ENCODE measurements at regions not wholly inside any gene's neighbourhood (a gene's known extent, or its start where the extent isn't known, plus 50 kb on each side); places are given as distances from the start of the nearest gene placed in this dataset.
"Not testable (repeated sequence)": the region's sequence is repeated elsewhere in the genome, so short reads cannot be mapped to it uniquely, and the experiment has no call there.

GRCh38 chr5:15013654-15014463 is 142.3 kb upstream of the ANKH start:
- no peaks in the 10 kb centered on the region for H3K36me3 ChIP-seq
- no peaks in the 10 kb centered on the region for H3K27me3 ChIP-seq
- DNase-seq = no peak
- no peak overlapping the region for H3K4me3 ChIP-seq
- H3K9me3 ChIP-seq = no peaks in the 10 kb centered on the region; the same call in 1 of the 2 replicates

DNA sequence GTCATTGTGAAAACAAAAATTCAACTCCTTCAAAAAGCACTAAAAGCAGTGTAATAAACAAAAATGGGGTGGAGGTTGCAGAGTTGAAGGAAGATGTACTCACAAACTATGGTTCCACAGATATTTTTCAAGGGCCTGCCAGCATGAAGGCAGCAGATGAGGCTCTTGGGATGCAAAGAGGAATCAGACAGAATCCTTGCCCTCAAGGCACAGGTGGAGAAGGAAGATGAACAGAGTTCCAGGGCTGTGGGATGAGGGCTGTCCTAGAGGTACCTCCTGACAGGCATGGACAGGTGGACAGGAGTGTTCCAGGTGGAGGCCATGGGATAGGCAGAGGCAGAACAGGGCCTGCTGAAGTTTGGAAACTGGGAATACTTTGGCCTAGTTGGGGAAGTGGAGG is 140.5 kb upstream of the ANKH start:
- no peaks in the 10 kb centered on the region for H3K27me3 ChIP-seq
- H3K9me3 ChIP-seq = no peaks in the 10 kb centered on the region
- H3K4me3 ChIP-seq = no peak overlapping the region
- H3K36me3 ChIP-seq = no peaks in the 10 kb centered on the region
- DNase-seq = no peak

GRCh38 chr5:15010936-15011335 is 139.4 kb upstream of the ANKH start:
- H3K36me3 ChIP-seq = no peaks in the 10 kb centered on the region
- no peaks in the 10 kb centered on the region for H3K27me3 ChIP-seq
- no peak for DNase-seq
- H3K9me3 ChIP-seq = no peaks in the 10 kb centered on the region
- no peak overlapping the region for H3K4me3 ChIP-seq

DNA sequence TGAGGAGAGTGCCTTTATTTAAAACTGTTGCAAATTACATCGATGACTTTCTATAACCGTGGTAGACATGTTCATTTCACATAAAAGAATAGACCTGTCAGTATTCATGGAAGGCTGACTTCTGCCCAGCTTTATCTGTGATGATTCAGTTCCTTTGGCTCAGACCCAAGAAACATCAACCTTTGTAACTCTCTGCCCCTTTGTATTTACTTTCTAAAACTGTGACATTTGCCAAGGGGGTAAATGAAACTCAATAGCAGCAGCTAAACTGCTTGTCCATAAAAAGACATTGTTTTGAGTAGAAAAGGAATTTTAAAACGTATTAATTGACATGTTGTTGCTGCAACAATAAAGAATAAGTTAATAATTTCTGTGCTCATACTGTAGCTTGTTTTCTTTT is 137.8 kb upstream of the ANKH start:
- H3K27me3 ChIP-seq = no peaks in the 10 kb centered on the region; the same call in 1 of the 2 replicates
- DNase-seq = peak; percentile 51
- no peaks in the 10 kb centered on the region for H3K36me3 ChIP-seq

GRCh38 chr5:15008921-15009320 is 137.3 kb upstream of the ANKH start:
- no peaks in the 10 kb centered on the region for H3K36me3 ChIP-seq
- H3K27me3 ChIP-seq = no peaks in the 10 kb centered on the region; the same call in 1 of the 2 replicates
- DNase-seq = no peak
- no peak overlapping the region for H3K4me3 ChIP-seq
- no peaks in the 10 kb centered on the region for H3K9me3 ChIP-seq

More for the DNA sequence above, 137.8 kb upstream of the ANKH start:
- Histone ChIP-seq H3K4me3 (no peak overlapping the region), H3K9me3 (no peaks in the 10 kb centered on the region)

DNA sequence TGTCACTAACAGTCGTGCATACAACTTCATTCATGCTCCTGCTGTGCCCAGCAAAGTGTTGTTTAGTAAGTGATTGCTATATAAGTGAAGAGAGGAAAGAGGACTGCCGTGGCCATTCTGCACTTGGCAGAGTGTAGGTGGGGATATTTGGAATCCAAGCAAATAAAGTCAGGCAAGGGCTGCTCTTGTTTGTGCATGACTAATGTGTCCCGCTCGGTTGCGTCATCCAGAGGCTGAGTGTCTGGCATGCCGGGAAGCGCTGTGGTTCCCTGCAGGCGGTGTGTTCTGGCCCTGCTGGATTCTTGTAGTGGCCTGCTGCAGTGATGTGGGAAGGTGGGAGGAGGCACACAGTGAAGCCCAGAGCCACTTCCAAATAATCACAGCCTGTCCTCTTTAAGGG is 136.9 kb upstream of the ANKH start:
- no peaks in the 10 kb centered on the region for H3K36me3 ChIP-seq
- peak; percentile 99 for DNase-seq
- no peaks in the 10 kb centered on the region for H3K9me3 ChIP-seq
- no peaks in the 10 kb centered on the region; the same call in 1 of the 2 replicates for H3K27me3 ChIP-seq
- H3K4me3 ChIP-seq = no peak overlapping the region

GRCh38 chr5:15007646-15008045 is 136.1 kb upstream of the ANKH start:
- Histone ChIP-seq H3K36me3 (no peaks in the 10 kb centered on the region), H3K4me3 (no peak overlapping the region), H3K9me3 (no peaks in the 10 kb centered on the region), H3K27me3 (peaks cover 1% of the 10 kb centered on the region; the same call in 1 of the 2 replicates)
- no peak for DNase-seq

- no peaks in the 10 kb centered on the region for H3K36me3 ChIP-seq
- H3K9me3 ChIP-seq = no peaks in the 10 kb centered on the region
- H3K27me3 ChIP-seq = peaks cover 6% of the 10 kb centered on the region
- H3K4me3 ChIP-seq = no peak overlapping the region
- no peak for DNase-seq
Observed at GRCh38 chr5:15004506-15004905, 132.9 kb upstream of the ANKH start.

DNA sequence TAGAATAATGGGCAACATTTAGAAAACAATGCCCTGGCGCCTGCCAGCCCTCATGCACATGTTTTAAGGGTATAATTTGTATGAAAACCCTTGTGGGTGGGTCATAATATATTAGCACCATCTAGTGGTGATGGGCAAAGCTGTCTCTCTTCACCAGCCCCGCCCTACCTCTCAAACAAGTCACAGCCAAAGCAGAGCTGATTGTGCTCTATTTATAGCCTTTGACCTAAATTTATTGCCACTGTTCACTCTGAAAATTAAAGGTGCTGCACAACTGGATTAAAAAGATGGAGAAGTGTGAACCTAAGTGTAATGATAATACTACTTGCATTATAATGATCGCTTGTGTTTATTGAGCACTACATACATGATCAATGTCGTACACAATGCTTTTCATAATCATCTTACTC is 131.9 kb upstream of the ANKH start:
- Histone ChIP-seq H3K9me3 (peaks cover 5% of the 10 kb centered on the region), H3K36me3 (no peaks in the 10 kb centered on the region), H3K27me3 (peaks cover 8% of the 10 kb centered on the region), H3K4me3 (no peak overlapping the region)
- DNase-seq = peak; percentile 70

DNA sequence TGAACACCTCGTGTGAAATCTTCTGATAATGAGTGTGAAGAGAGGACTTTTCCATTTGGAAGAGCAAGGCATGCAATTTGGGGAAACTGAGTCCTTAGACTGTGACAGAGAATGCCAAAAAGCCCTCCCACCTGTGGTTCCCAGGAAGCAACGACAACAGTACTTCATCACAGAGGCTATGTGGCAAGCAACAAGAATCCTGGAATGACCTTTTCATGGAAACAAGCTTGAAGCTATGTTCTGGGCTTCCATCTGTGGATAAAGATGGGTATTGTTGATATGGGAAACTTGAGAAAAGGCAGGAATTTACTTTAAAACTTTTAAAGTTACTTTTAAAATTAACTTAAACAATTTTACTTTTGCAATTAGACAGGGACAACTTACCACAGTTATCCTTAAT is 131.2 kb upstream of the ANKH start:
- no peak for DNase-seq
- no peak overlapping the region for H3K4me3 ChIP-seq

GRCh38 chr5:15002173-15002572 is 130.6 kb upstream of the ANKH start:
- Histone ChIP-seq H3K27me3 (peaks cover 9% of the 10 kb centered on the region), H3K4me3 (no peak overlapping the region), H3K36me3 (no peaks in the 10 kb centered on the region), H3K9me3 (peaks cover 14% of the 10 kb centered on the region)
- no peak for DNase-seq

More for the DNA sequence above, 131.2 kb upstream of the ANKH start:
- Histone ChIP-seq H3K36me3 (no peaks in the 10 kb centered on the region), H3K27me3 (peaks cover 9% of the 10 kb centered on the region), H3K9me3 (peaks cover 12% of the 10 kb centered on the region)

DNA sequence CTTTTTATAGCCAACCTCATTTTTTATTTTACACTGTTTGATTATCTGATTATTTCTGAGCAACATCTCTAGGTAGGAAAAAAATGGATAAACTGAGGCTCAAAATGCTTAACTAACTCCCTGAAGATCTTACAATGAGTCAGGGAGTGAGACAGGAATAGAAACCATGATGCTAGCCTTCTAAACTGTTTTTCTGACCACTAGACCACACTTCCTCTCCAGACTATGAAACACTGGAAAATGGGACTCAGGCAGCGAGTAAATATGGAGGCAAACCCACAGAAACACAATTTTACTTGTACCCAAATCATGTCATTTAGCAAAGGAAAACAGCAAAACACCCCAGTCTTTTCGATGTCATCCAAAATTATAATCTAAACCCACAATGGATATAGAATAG is 129.9 kb upstream of the ANKH start:
- Histone ChIP-seq H3K27me3 (peaks cover 9% of the 10 kb centered on the region), H3K36me3 (no peaks in the 10 kb centered on the region), H3K9me3 (peaks cover 14% of the 10 kb centered on the region), H3K4me3 (no peak overlapping the region)
- no peak for DNase-seq

DNA sequence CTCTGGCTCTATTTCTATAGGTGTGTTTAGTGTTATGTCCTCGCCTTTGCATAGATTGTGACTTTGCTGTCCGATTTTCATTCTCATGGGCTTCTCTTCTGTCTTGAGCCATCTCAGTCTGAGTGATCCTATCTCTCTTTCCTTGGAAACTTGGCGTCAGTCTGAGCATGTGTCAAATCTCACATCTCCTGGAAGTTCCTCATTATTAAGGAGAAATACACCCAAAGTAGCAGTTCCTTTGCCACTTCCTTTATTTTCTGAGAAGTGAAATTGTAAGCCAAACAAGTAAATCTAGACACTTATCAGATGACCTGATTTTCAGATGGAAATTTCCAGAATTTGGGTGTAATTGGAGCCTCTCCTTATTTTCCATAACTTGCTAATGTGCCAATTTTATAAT is 126.9 kb upstream of the ANKH start:
- DNase-seq = no peak
- Histone ChIP-seq H3K9me3 (peaks cover 14% of the 10 kb centered on the region), H3K4me3 (no peak overlapping the region), H3K36me3 (no peaks in the 10 kb centered on the region), H3K27me3 (peaks cover 9% of the 10 kb centered on the region; the same call in 1 of the 2 replicates)

DNA sequence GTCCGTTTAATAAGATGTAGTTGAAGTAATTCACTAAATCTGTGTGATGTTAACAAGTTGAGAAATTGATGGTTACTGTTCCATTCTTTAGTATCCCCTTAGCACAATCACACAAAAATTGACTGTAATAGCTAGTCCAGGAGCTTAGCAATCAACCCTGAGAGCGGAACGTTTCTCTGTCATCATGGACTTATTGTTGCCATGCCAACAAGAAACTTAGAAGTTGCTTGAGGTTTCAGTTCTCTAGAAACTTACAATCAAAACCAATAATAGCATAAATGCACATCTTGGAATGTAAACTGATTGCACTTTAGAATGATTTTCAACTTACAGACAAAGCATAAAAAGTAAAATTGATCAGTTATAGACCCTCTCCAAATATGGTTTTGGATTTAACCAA is 125.4 kb upstream of the ANKH start:
- no peak for DNase-seq
- Histone ChIP-seq H3K27me3 (peaks cover 7% of the 10 kb centered on the region; the same call in 1 of the 2 replicates), H3K4me3 (no peak overlapping the region), H3K9me3 (peaks cover 14% of the 10 kb centered on the region), H3K36me3 (no peaks in the 10 kb centered on the region)

DNA sequence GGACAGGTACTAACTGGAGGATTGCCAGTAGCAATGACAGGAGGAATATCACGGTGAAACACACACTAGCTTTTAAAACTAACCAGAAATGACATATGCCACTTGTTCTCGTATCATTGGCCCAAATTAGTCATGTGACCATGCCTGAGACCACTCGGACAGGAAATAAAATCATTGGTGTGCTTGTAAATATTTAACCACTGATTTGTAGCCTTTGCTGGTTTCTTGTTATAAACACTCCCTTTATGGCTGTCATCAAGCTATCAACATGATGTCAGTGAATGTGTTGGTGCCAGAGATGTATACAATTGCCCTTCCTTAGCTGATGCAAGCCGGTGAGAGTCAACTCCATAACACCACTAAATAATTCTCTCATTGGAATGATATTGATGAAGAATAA is 123.7 kb upstream of the ANKH start:
- Histone ChIP-seq H3K9me3 (peaks cover 14% of the 10 kb centered on the region), H3K27me3 (0 out of 2 replicates have a peak, but pooled peaks cover 3% of the 10 kb centered on the region), H3K4me3 (no peak overlapping the region), H3K36me3 (no peaks in the 10 kb centered on the region)
- DNase-seq = no peak

GRCh38 chr5:14993459-14994133 is 122.0 kb upstream of the ANKH start:
- not testable (repeated sequence) for DNase-seq
- peak overlapping the region; percentile 50 for H3K4me3 ChIP-seq

GRCh38 chr5:14992751-14993458 is 121.3 kb upstream of the ANKH start:
- not testable (repeated sequence) for H3K27me3 ChIP-seq, H3K36me3 ChIP-seq, H3K9me3 ChIP-seq
- H3K4me3 ChIP-seq = peak overlapping the region; percentile 50
- peak; percentile 26 for DNase-seq

More at GRCh38 chr5:14993459-14994133, 122.0 kb upstream of the ANKH start:
- not testable (repeated sequence) for H3K36me3 ChIP-seq, H3K9me3 ChIP-seq, H3K27me3 ChIP-seq

Data from MG63 (cell line).